Astrocyte (in vitro differentiated cells and primary cell): ENCODE measurements at regions not wholly inside any gene's neighbourhood (a gene's known extent, or its start where the extent isn't known, plus 50 kb on each side); places are given as distances from the start of the nearest gene placed in this dataset.

Experiments used
- CTCF ChIP-seq: IDR thresholded peaks from 2 replicates; pipeline ENCODE4 v1.5.1; 2011; ENCODE audit warnings: low read depth, mild to moderate bottlenecking, inconsistent platforms, low read length, moderate library complexity; ENCODE audit not compliant: insufficient read depth
- EZH2 ChIP-seq: IDR thresholded peaks from 2 replicates; pipeline ENCODE4 v1.6.1; 2012; ENCODE audit warnings: mild to moderate bottlenecking, low read length, inconsistent platforms; ENCODE audit not compliant: insufficient read depth

DNA sequence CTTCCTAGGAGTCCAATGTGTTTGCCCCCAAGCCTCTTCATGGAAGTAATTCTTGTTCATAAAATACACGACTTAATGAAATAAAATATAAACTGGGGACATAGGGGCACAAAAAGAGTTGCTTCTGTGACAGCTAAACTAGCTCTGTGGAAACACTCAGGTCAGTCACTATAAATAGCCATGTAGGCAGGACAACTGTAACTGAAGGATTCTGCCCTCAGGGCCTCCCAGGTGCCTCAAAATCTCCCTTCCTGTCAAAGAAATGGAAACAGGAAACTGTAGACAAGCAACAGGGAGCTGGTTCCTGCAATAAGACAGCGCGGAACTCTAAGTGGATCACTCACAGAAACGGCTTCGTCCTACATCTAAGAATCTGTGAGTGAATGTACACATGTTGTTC, 178.1 kb upstream of the ZFHX3 start:
- no peak for TF ChIP-seq CTCF
- no peak for TF ChIP-seq EZH2
